ENCODE measurements at regions not wholly inside any gene's neighbourhood (a gene's known extent, or its start where the extent isn't known, plus 50 kb on each side); places are given as distances from the start of the nearest gene placed in this dataset.

GRCh38 chr4:44983083-44983482, 256.7 kb upstream of the GNPDA2 start:
- TF ChIP-seq, protein P1, sequence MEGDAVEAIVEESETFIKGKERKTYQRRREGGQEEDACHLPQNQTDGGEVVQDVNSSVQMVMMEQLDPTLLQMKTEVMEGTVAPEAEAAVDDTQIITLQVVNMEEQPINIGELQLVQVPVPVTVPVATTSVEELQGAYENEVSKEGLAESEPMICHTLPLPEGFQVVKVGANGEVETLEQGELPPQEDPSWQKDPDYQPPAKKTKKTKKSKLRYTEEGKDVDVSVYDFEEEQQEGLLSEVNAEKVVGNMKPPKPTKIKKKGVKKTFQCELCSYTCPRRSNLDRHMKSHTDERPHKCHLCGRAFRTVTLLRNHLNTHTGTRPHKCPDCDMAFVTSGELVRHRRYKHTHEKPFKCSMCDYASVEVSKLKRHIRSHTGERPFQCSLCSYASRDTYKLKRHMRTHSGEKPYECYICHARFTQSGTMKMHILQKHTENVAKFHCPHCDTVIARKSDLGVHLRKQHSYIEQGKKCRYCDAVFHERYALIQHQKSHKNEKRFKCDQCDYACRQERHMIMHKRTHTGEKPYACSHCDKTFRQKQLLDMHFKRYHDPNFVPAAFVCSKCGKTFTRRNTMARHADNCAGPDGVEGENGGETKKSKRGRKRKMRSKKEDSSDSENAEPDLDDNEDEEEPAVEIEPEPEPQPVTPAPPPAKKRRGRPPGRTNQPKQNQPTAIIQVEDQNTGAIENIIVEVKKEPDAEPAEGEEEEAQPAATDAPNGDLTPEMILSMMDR (conservative IDR thresholded peaks at IDR 0.05; ENCODE audit: low read depth, low read length) = no peak
- TF ChIP-seq EZH2 (IDR thresholded peaks at IDR 0.05; ENCODE audit: low read length, unreplicated experiment) (no peak), EZH2phosphoT487 (IDR thresholded peaks at IDR 0.05; ENCODE audit: borderline replicate concordance, low read length) (no peak)
